Gastroesophageal sphincter (tissue), 4 donors: ENCODE measurements at regions not wholly inside any gene's neighbourhood (a gene's known extent, or its start where the extent isn't known, plus 50 kb on each side); places are given as distances from the start of the nearest gene placed in this dataset.

ENCODE experiments used
- ATAC-seq: fragments of 150-250 bp; one replicate; pipeline ENCODE4 v1.9.1; 2016; ENCODE audit warnings: mild to moderate bottlenecking, moderate library complexity
- H3K27ac ChIP-seq, 4 donors: fragments of 200-600 bp; sonication (generic) in 3 of 4; 1 replicate in 3 of 4; 2 replicates in 1 of 4; pipeline ENCODE4 v1.5.1; 2016 to 2019
- H3K27me3 ChIP-seq: fragments of 200-600 bp; sonication (generic); one replicate; pipeline ENCODE4 v1.5.1; 2019
- H3K36me3 ChIP-seq, 2 donors: fragments of 200-600 bp; sonication (generic); one replicate each; pipeline ENCODE4 v1.5.1; 2019; ENCODE audit warnings: control low read depth in 1 of 2
- H3K4me1 ChIP-seq, 3 donors: fragments of 200-600 bp; sonication (generic); 1 replicate in 2 of 3; 2 replicates in 1 of 3; pipeline ENCODE4 v1.5.1; 2016 to 2019; ENCODE audit warnings: control low read depth in 2 of 3
- H3K4me3 ChIP-seq, 2 donors: fragments of 200-600 bp; sonication (generic); one replicate each; pipeline ENCODE4 v1.5.1; 2019; ENCODE audit warnings: mild to moderate bottlenecking in 1 of 2, moderate library complexity in 1 of 2
- H3K9me3 ChIP-seq, 3 donors: fragments of 200-600 bp; sonication (generic); one replicate each; pipeline ENCODE4 v1.5.1; 2017 to 2019; ENCODE audit warnings: control low read depth in 2 of 3
- CTCF ChIP-seq, 4 experiments: fragments of 200-600 bp in 2 of 4; fragments of 450-650 bp in 2 of 4; sonication (generic) in 1 of 4; IDR thresholded peaks; one replicate each; pipeline ENCODE4 v1.5.1; 2017 to 2019; ENCODE audit warnings: antibody characterized with exemption in 4 of 4, mild to moderate bottlenecking in 2 of 4, moderate library complexity in 2 of 4
- EP300 ChIP-seq: sonication (generic); formaldehyde crosslinking; IDR thresholded peaks from one replicate; pipeline ENCODE4 v1.6.1; 2017; ENCODE audit warnings: antibody characterized with exemption, mild to moderate bottlenecking
- POLR2A ChIP-seq, 2 donors: fragments of 450-650 bp; IDR thresholded peaks; one replicate each; pipeline ENCODE4 v1.6.1; 2017; ENCODE audit warnings: antibody characterized with exemption in 2 of 2, mild to moderate bottlenecking in 2 of 2, moderate library complexity in 1 of 2
- POLR2AphosphoS5 ChIP-seq: sonication (generic); formaldehyde crosslinking; IDR thresholded peaks from one replicate; pipeline ENCODE4 v1.6.1; 2017; ENCODE audit warnings: antibody characterized with exemption
- WGBS, 2 donors: methylation state at CpG; one replicate each; pipeline ENCODE4 v1.1.5; 2018; ENCODE audit warnings: low coverage in 1 of 2; 5-methylcytosine and 5-hydroxymethylcytosine counted together

GRCh38 chr14:86521843-86522242, 991.9 kb downstream of the FLRT2 start:
- Histone ChIP-seq H3K27me3 (no peaks in the 10 kb centered on the region), H3K36me3 (no peaks in the 10 kb centered on the region), H3K4me1 (no peaks in the 10 kb centered on the region), H3K4me3 (no peak overlapping the region), H3K27ac (no peak overlapping the region), H3K9me3 (no peaks in the 10 kb centered on the region)
- no peak for ATAC-seq
- TF ChIP-seq EP300 (no peak), POLR2A (IDR thresholded peaks at IDR 0.05) (no peak), CTCF (IDR thresholded peaks at IDR 0.05) (no peak), POLR2AphosphoS5 (no peak)
- WGBS, 2 donors = 40 to 50% methylated on average over 1 of the region's 1 CpG

GRCh38 chr14:86521031-86521730, 991.2 kb downstream of the FLRT2 start:
- Histone ChIP-seq H3K27ac (no peak overlapping the region), H3K27me3 (no peaks in the 10 kb centered on the region), H3K9me3 (no peaks in the 10 kb centered on the region), H3K4me3 (no peak overlapping the region), H3K36me3 (no peaks in the 10 kb centered on the region), H3K4me1 (no peaks in the 10 kb centered on the region)
- WGBS, 2 donors = 69 to 70% methylated on average over 6 of the region's 6 CpGs
- TF ChIP-seq CTCF (IDR thresholded peaks at IDR 0.05) (no peak), EP300 (no peak), POLR2A (IDR thresholded peaks at IDR 0.05) (no peak), POLR2AphosphoS5 (no peak)
- no peak for ATAC-seq

- Histone ChIP-seq H3K4me1 (no peaks in the 10 kb centered on the region), H3K27ac (no peak overlapping the region), H3K4me3 (no peak overlapping the region), H3K9me3 (no peaks in the 10 kb centered on the region), H3K36me3 (no peaks in the 10 kb centered on the region), H3K27me3 (no peaks in the 10 kb centered on the region)
- 8 to 32% methylated on average over 2 of the region's 2 CpGs for WGBS, 2 donors
- no peak for TF ChIP-seq POLR2AphosphoS5
- ATAC-seq = no peak
Measured at GRCh38 chr14:86518298-86518697, 988.4 kb downstream of the FLRT2 start.

GRCh38 chr14:86515195-86515594, 985.3 kb downstream of the FLRT2 start:
- ATAC-seq = no peak
- no peaks in the 10 kb centered on the region for H3K4me1 ChIP-seq
- TF ChIP-seq POLR2AphosphoS5 = no peak
- no peak for TF ChIP-seq CTCF (IDR thresholded peaks at IDR 0.05)
- H3K27ac ChIP-seq = no peak overlapping the region
- H3K27me3 ChIP-seq = no peaks in the 10 kb centered on the region
- H3K4me3 ChIP-seq = no peak overlapping the region
- no peaks in the 10 kb centered on the region for H3K9me3 ChIP-seq
- WGBS, 2 donors = 78 to 80% methylated on average over 2 of the region's 2 CpGs
- H3K36me3 ChIP-seq = no peaks in the 10 kb centered on the region

GRCh38 chr14:86513564-86513963, 983.6 kb downstream of the FLRT2 start:
- Histone ChIP-seq H3K27me3 (no peaks in the 10 kb centered on the region), H3K4me3 (no peak overlapping the region), H3K9me3 (no peaks in the 10 kb centered on the region), H3K4me1 (no peaks in the 10 kb centered on the region), H3K36me3 (no peaks in the 10 kb centered on the region), H3K27ac (no peak overlapping the region)
- TF ChIP-seq POLR2AphosphoS5 (no peak), CTCF (IDR thresholded peaks at IDR 0.05) (no peak), POLR2A (IDR thresholded peaks at IDR 0.05) (no peak), EP300 (no peak)
- ATAC-seq = no peak
- WGBS, 2 donors = 58 to 79% methylated on average over 3 of the region's 3 CpGs
